A673 (cell line): ENCODE measurements at regions not wholly inside any gene's neighbourhood (a gene's known extent, or its start where the extent isn't known, plus 50 kb on each side); places are given as distances from the start of the nearest gene placed in this dataset.

Experiments
- BruUV-seq: library from RNA; stranded (reverse); fragments of 400-500 nt; replicated peaks from 2 replicates; lab custom pipeline; 2021; lab: Mats Ljungman, UMichigan
- CTCF ChIA-PET: fragments of 300-600 bp; sonication (Branson Sonifier 250); formaldehyde crosslinking; loops from one replicate; lab custom pipeline; 2022; ENCODE audit warnings: antibody characterized with exemption; lab: Charles Lee
- POLR2A ChIA-PET: fragments of 300-600 bp; sonication (Branson Sonifier 250); formaldehyde crosslinking; loops from one replicate; lab custom pipeline; 2022; ENCODE audit warnings: antibody characterized with exemption; ENCODE audit not compliant: low non-redundant PET; lab: Charles Lee
- DNase-seq: peaks from one replicate; pipeline ENCODE4 v3.0.0-alpha.2; 2015; ENCODE audit warnings: low spot score
- H3K27ac ChIP-seq: fragments of 200-600 bp; sonication (generic); 2 replicates; pipeline ENCODE4 v1.5.1; 2016; ENCODE audit warnings: mixed run types, low read depth, mild to moderate bottlenecking, mixed read lengths, antibody characterized with exemption, low read length; ENCODE audit not compliant: poor library complexity, severe bottlenecking
- H3K27me3 ChIP-seq: fragments of 200-600 bp; sonication (generic); replicated peaks from 2 replicates; pipeline ENCODE4 v1.6.1; 2017; ENCODE audit warnings: mixed run types, low read depth, mild to moderate bottlenecking, mixed read lengths, antibody characterized with exemption, low read length; ENCODE audit not compliant: insufficient read depth, poor library complexity
- H3K36me3 ChIP-seq: fragments of 200-600 bp; sonication (generic); 2 replicates; pipeline ENCODE4 v1.6.1; 2016; ENCODE audit warnings: mixed run types, mild to moderate bottlenecking, mixed read lengths, antibody characterized with exemption, low read length; ENCODE audit not compliant: insufficient read depth, poor library complexity, severe bottlenecking
- H3K4me1 ChIP-seq: fragments of 200-600 bp; sonication (generic); 2 replicates; pipeline ENCODE4 v1.6.1; 2017; ENCODE audit warnings: mixed run types, mild to moderate bottlenecking, mixed read lengths, antibody characterized with exemption, low read length; ENCODE audit not compliant: insufficient read depth, poor library complexity, severe bottlenecking
- H3K4me3 ChIP-seq: fragments of 200-600 bp; sonication (generic); 2 replicates; pipeline ENCODE4 v1.5.1; 2016; ENCODE audit warnings: low read depth, mixed run types, mild to moderate bottlenecking, mixed read lengths, low read length; ENCODE audit not compliant: poor library complexity, severe bottlenecking
- H3K9me3 ChIP-seq: fragments of 200-600 bp; sonication (generic); 2 replicates; pipeline ENCODE4 v1.6.1; 2016; ENCODE audit warnings: mixed run types, low read depth, mild to moderate bottlenecking, mixed read lengths, antibody characterized with exemption, low read length; ENCODE audit not compliant: poor library complexity, severe bottlenecking
- CTCF ChIP-seq: fragments of 300-800, 200-600 bp; sonication (generic); conservative IDR thresholded peaks from 2 replicates; pipeline ENCODE4 v1.5.1; 2017; ENCODE audit warnings: low read depth, mild to moderate bottlenecking, antibody characterized with exemption, low read length, moderate library complexity, mixed read lengths
- EZH2 ChIP-seq: fragments of 200-600 bp; sonication (generic); IDR thresholded peaks from 2 replicates; pipeline ENCODE4 v1.6.1; 2017; ENCODE audit warnings: borderline replicate concordance, low read depth, mild to moderate bottlenecking, mixed read lengths, antibody characterized with exemption, low read length; ENCODE audit not compliant: poor library complexity, severe bottlenecking
- intact Hi-C: fragments of 100-400 bp; cut with micrococcal nuclease; formaldehyde crosslinking; loops from one replicate; pipeline ENCODE4 v1.10.0; 2022; ENCODE audit not compliant: unreplicated experiment

DNA sequence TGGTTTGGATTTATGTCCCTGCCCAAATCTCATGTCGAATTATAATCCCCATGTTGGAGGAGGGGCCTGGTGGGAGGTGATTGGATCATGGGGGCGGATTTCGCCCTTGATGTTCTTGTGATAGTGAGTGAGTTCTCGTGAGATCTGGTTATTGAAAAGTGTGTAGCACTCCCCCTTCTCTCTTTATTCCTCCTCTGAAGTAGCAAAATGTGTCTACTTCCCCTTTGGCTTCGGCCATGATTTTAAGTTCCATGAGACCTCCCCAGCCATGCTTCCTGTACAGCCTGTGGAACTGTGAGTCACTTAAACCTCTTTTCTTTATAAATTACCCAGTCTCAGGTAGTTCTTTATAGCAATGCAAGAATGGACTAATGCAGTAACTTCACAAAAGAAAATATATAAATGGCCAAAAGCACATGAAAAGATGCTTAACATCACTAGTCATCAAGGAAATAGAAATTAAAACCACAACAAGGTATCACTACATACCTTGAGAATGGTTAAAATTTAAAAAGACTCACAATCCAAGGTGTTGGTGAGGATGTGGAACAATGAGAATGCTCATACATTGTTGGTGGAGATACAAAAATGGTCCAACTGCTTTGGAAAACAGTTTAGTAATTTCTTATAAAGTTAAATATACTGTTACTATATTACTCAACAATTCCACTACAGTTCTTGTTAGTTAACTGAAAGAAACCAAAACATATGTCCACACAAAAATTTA lies 218.7 kb downstream of the SNX10 start:
- CTCF ChIA-PET, result no interaction called here
- no peak for DNase-seq
- no TSS peak for BruUV-seq
- no peak overlapping the region for H3K4me3 ChIP-seq
- intact Hi-C loops, result no loop called here
- no peak for TF ChIP-seq CTCF
- TF ChIP-seq EZH2, result no peak
- H3K36me3 ChIP-seq, result no peaks in the 10 kb centered on the region
- no peaks in the 10 kb centered on the region for H3K4me1 ChIP-seq
- POLR2A ChIA-PET, result no interaction called here
- peaks cover 57% of the 10 kb centered on the region for H3K27me3 ChIP-seq
- H3K9me3 ChIP-seq, result no peaks in the 10 kb centered on the region
- H3K27ac ChIP-seq, result no peak overlapping the region

GRCh38 chr7:26511866-26512265 lies 220.2 kb downstream of the SNX10 start:
- peaks cover 54% of the 10 kb centered on the region for H3K27me3 ChIP-seq
- no peak for DNase-seq
- no TSS peak for BruUV-seq
- H3K27ac ChIP-seq, result no peak overlapping the region
- no peaks in the 10 kb centered on the region for H3K36me3 ChIP-seq
- intact Hi-C loops, result no loop called here
- no peaks in the 10 kb centered on the region for H3K4me1 ChIP-seq
- H3K9me3 ChIP-seq, result no peaks in the 10 kb centered on the region
- TF ChIP-seq CTCF, result no peak
- TF ChIP-seq EZH2, result no peak
- ChIA-PET POLR2A (no interaction called here), CTCF (no interaction called here)
- no peak overlapping the region for H3K4me3 ChIP-seq

GRCh38 chr7:26512737-26513136 lies 221.1 kb downstream of the SNX10 start:
- H3K4me1 ChIP-seq, result no peaks in the 10 kb centered on the region
- H3K4me3 ChIP-seq, result no peak overlapping the region
- DNase-seq, result no peak
- ChIA-PET POLR2A (no interaction called here), CTCF (no interaction called here)
- H3K27ac ChIP-seq, result no peak overlapping the region
- H3K27me3 ChIP-seq, result peaks cover 54% of the 10 kb centered on the region
- TF ChIP-seq EZH2, result no peak
- no peak for TF ChIP-seq CTCF
- H3K36me3 ChIP-seq, result no peaks in the 10 kb centered on the region
- BruUV-seq, result no TSS peak
- no peaks in the 10 kb centered on the region for H3K9me3 ChIP-seq
- intact Hi-C loops, result no loop called here
